Memory B cell (primary cell): ENCODE measurements at regions not wholly inside any gene's neighbourhood (a gene's known extent, or its start where the extent isn't known, plus 50 kb on each side); places are given as distances from the start of the nearest gene placed in this dataset.

Experiments
- ATAC-seq: fragments of 150-1000 bp; cut with Tn5 transposase; 2 replicates; pipeline ENCODE4 v1.10.0; 2021; ENCODE audit warnings: low read depth, mild to moderate bottlenecking, moderate library complexity
- DNase-seq, 2 donors: peaks; one replicate each; pipeline ENCODE4 v3.0.0; 2022; ENCODE audit warnings: low spot score in 2 of 2
- H3K27ac Mint-ChIP-seq: one replicate; pipeline ENCODE4 v1.8.0; 2022; ENCODE audit warnings: mild to moderate bottlenecking, moderate library complexity, mixed read lengths
- H3K27me3 Mint-ChIP-seq: one replicate; pipeline ENCODE4 v1.8.0; 2022; ENCODE audit warnings: mixed read lengths
- H3K36me3 Mint-ChIP-seq: one replicate; pipeline ENCODE4 v1.8.0; 2022; ENCODE audit warnings: mild to moderate bottlenecking, mixed read lengths
- H3K4me1 Mint-ChIP-seq: one replicate; pipeline ENCODE4 v1.8.0; 2022; ENCODE audit warnings: mixed read lengths
- H3K4me3 Mint-ChIP-seq: one replicate; pipeline ENCODE4 v1.8.0; 2022; ENCODE audit warnings: mild to moderate bottlenecking, moderate library complexity, mixed read lengths
- H3K9me3 Mint-ChIP-seq: one replicate; pipeline ENCODE4 v1.8.0; 2022; ENCODE audit warnings: mixed read lengths

- peaks cover 2% of the 10 kb centered on the region for H3K27me3 Mint-ChIP-seq
- no peak for ATAC-seq
- peaks cover 8% of the 10 kb centered on the region for H3K9me3 Mint-ChIP-seq
Observed at GRCh38 chr5:155460501-155460931, 447.0 kb downstream of the KIF4B start.

GRCh38 chr5:155461304-155461703 is 447.7 kb downstream of the KIF4B start:
- no peak overlapping the region for H3K27ac Mint-ChIP-seq
- no peak for ATAC-seq
- no peak overlapping the region for H3K4me3 Mint-ChIP-seq
- no peaks in the 10 kb centered on the region for H3K4me1 Mint-ChIP-seq
- peaks cover 2% of the 10 kb centered on the region for H3K36me3 Mint-ChIP-seq
- DNase-seq, result no peak
- peaks cover 2% of the 10 kb centered on the region for H3K27me3 Mint-ChIP-seq
- H3K9me3 Mint-ChIP-seq, result peaks cover 11% of the 10 kb centered on the region

More at GRCh38 chr5:155460501-155460931, 447.0 kb downstream of the KIF4B start:
- H3K27ac Mint-ChIP-seq, result no peak overlapping the region
- no peaks in the 10 kb centered on the region for H3K4me1 Mint-ChIP-seq
- H3K4me3 Mint-ChIP-seq, result no peak overlapping the region
- H3K36me3 Mint-ChIP-seq, result no peaks in the 10 kb centered on the region
- no peak for DNase-seq

GRCh38 chr5:155466851-155467250 is 453.3 kb downstream of the KIF4B start:
- ATAC-seq (no peak), DNase-seq (no peak)
- Mint-ChIP-seq H3K27ac (no peak overlapping the region), H3K27me3 (no peaks in the 10 kb centered on the region), H3K9me3 (peaks cover 11% of the 10 kb centered on the region), H3K36me3 (peaks cover 2% of the 10 kb centered on the region), H3K4me3 (no peak overlapping the region), H3K4me1 (no peaks in the 10 kb centered on the region)

- no peak for ATAC-seq
- Mint-ChIP-seq H3K27ac (no peak overlapping the region), H3K27me3 (no peaks in the 10 kb centered on the region), H3K4me3 (no peak overlapping the region), H3K9me3 (no peaks in the 10 kb centered on the region), H3K4me1 (no peaks in the 10 kb centered on the region), H3K36me3 (no peaks in the 10 kb centered on the region)
- no peak for DNase-seq
Observed at GRCh38 chr5:155471027-155471426, 457.5 kb downstream of the KIF4B start.

GRCh38 chr5:155472780-155473179 is 459.2 kb downstream of the KIF4B start:
- H3K27me3 Mint-ChIP-seq, result no peaks in the 10 kb centered on the region
- H3K36me3 Mint-ChIP-seq, result no peaks in the 10 kb centered on the region
- ATAC-seq, result no peak

GRCh38 chr5:155475318-155475717 is 461.8 kb downstream of the KIF4B start:
- H3K4me3 Mint-ChIP-seq, result no peak overlapping the region
- no peaks in the 10 kb centered on the region for H3K4me1 Mint-ChIP-seq
- no peak for DNase-seq
- no peaks in the 10 kb centered on the region for H3K9me3 Mint-ChIP-seq
- no peaks in the 10 kb centered on the region for H3K36me3 Mint-ChIP-seq
- no peak for ATAC-seq
- H3K27ac Mint-ChIP-seq, result no peak overlapping the region
- H3K27me3 Mint-ChIP-seq, result no peaks in the 10 kb centered on the region

More at GRCh38 chr5:155472780-155473179, 459.2 kb downstream of the KIF4B start:
- DNase-seq, result no peak
- Mint-ChIP-seq H3K4me1 (no peaks in the 10 kb centered on the region), H3K27ac (no peak overlapping the region), H3K4me3 (no peak overlapping the region), H3K9me3 (no peaks in the 10 kb centered on the region)

- Mint-ChIP-seq H3K36me3 (no peaks in the 10 kb centered on the region), H3K4me3 (no peak overlapping the region), H3K9me3 (no peaks in the 10 kb centered on the region), H3K4me1 (no peaks in the 10 kb centered on the region), H3K27me3 (peaks cover 5% of the 10 kb centered on the region), H3K27ac (no peak overlapping the region)
- no peak for ATAC-seq
- no peak for DNase-seq
Observed at GRCh38 chr5:155480731-155481131, 467.2 kb downstream of the KIF4B start.

- H3K4me1 Mint-ChIP-seq, result no peaks in the 10 kb centered on the region
- ATAC-seq (no peak), DNase-seq (no peak)
- H3K27ac Mint-ChIP-seq, result no peak overlapping the region
- no peaks in the 10 kb centered on the region for H3K9me3 Mint-ChIP-seq
- H3K36me3 Mint-ChIP-seq, result no peaks in the 10 kb centered on the region
- no peak overlapping the region for H3K4me3 Mint-ChIP-seq
- peaks cover 5% of the 10 kb centered on the region for H3K27me3 Mint-ChIP-seq
Observed at GRCh38 chr5:155481182-155481581, 467.6 kb downstream of the KIF4B start.

GRCh38 chr5:155482428-155482827 is 468.9 kb downstream of the KIF4B start:
- ATAC-seq (no peak), DNase-seq (no peak)
- H3K9me3 Mint-ChIP-seq, result no peaks in the 10 kb centered on the region
- no peaks in the 10 kb centered on the region for H3K4me1 Mint-ChIP-seq
- H3K4me3 Mint-ChIP-seq, result no peak overlapping the region
- peaks cover 5% of the 10 kb centered on the region for H3K27me3 Mint-ChIP-seq
- H3K27ac Mint-ChIP-seq, result no peak overlapping the region
- no peaks in the 10 kb centered on the region for H3K36me3 Mint-ChIP-seq

GRCh38 chr5:155485386-155485785 is 471.8 kb downstream of the KIF4B start:
- Mint-ChIP-seq H3K27ac (no peak overlapping the region), H3K27me3 (peaks cover 5% of the 10 kb centered on the region), H3K4me3 (no peak overlapping the region), H3K4me1 (no peaks in the 10 kb centered on the region), H3K36me3 (no peaks in the 10 kb centered on the region), H3K9me3 (peaks cover 3% of the 10 kb centered on the region)
- DNase-seq (no peak), ATAC-seq (no peak)

GRCh38 chr5:155489949-155490348 is 476.4 kb downstream of the KIF4B start:
- Mint-ChIP-seq H3K9me3 (peaks cover 3% of the 10 kb centered on the region), H3K27me3 (peaks cover 1% of the 10 kb centered on the region), H3K27ac (no peak overlapping the region), H3K4me1 (no peaks in the 10 kb centered on the region), H3K36me3 (no peaks in the 10 kb centered on the region), H3K4me3 (no peak overlapping the region)
- DNase-seq, result no peak
- ATAC-seq, result no peak

- peaks cover 1% of the 10 kb centered on the region for H3K27me3 Mint-ChIP-seq
- no peak for ATAC-seq
- no peak overlapping the region for H3K4me3 Mint-ChIP-seq
- no peaks in the 10 kb centered on the region for H3K36me3 Mint-ChIP-seq
- H3K27ac Mint-ChIP-seq, result no peak overlapping the region
- no peak for DNase-seq
- H3K4me1 Mint-ChIP-seq, result no peaks in the 10 kb centered on the region
- H3K9me3 Mint-ChIP-seq, result peaks cover 3% of the 10 kb centered on the region
Observed at GRCh38 chr5:155492191-155492590, 478.6 kb downstream of the KIF4B start.

- H3K27ac Mint-ChIP-seq, result no peak overlapping the region
- H3K4me1 Mint-ChIP-seq, result peaks cover 4% of the 10 kb centered on the region
- DNase-seq, result no peak
- no peak overlapping the region for H3K4me3 Mint-ChIP-seq
- H3K27me3 Mint-ChIP-seq, result no peaks in the 10 kb centered on the region
- ATAC-seq, result no peak
- no peaks in the 10 kb centered on the region for H3K9me3 Mint-ChIP-seq
- no peaks in the 10 kb centered on the region for H3K36me3 Mint-ChIP-seq
Observed at GRCh38 chr5:155504606-155505005, 491.1 kb downstream of the KIF4B start.

GRCh38 chr5:155507363-155507762 is 493.8 kb downstream of the KIF4B start:
- ATAC-seq, result no peak
- H3K9me3 Mint-ChIP-seq, result no peaks in the 10 kb centered on the region
- H3K4me1 Mint-ChIP-seq, result peaks cover 4% of the 10 kb centered on the region

GRCh38 chr5:155508673-155509072 is 495.1 kb downstream of the KIF4B start:
- no peak for DNase-seq
- Mint-ChIP-seq H3K9me3 (no peaks in the 10 kb centered on the region), H3K27ac (no peak overlapping the region), H3K36me3 (no peaks in the 10 kb centered on the region), H3K4me3 (no peak overlapping the region), H3K27me3 (peaks cover 3% of the 10 kb centered on the region), H3K4me1 (peaks cover 4% of the 10 kb centered on the region)
- no peak for ATAC-seq

More at GRCh38 chr5:155507363-155507762, 493.8 kb downstream of the KIF4B start:
- Mint-ChIP-seq H3K27me3 (peaks cover 3% of the 10 kb centered on the region), H3K36me3 (no peaks in the 10 kb centered on the region), H3K4me3 (no peak overlapping the region), H3K27ac (no peak overlapping the region)
- DNase-seq, result no peak
